ENCODE measurements at regions not wholly inside any gene's neighbourhood (a gene's known extent, or its start where the extent isn't known, plus 50 kb on each side); places are given as distances from the start of the nearest gene placed in this dataset.

DNA sequence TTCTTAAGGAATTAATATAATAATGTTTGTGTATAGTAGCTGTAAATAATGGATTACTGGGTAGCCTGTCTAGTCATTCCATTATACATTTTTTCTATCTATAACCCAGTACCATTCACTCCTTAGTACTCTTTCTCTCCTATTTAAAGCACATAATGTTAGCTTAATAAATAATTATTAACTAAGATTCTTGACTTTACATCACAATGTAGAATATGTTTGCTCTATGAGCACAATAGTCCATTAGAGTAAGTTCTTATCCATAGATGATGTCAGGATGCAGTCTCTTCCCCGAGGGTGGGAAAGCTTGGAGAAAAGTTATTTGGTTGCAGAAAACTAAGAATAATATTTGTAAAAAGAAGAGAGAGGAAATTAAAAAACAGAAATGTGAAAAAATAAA lies 226.4 kb upstream of the EYS start:
- intact Hi-C loops (cut with micrococcal nuclease) = no loop called here

DNA sequence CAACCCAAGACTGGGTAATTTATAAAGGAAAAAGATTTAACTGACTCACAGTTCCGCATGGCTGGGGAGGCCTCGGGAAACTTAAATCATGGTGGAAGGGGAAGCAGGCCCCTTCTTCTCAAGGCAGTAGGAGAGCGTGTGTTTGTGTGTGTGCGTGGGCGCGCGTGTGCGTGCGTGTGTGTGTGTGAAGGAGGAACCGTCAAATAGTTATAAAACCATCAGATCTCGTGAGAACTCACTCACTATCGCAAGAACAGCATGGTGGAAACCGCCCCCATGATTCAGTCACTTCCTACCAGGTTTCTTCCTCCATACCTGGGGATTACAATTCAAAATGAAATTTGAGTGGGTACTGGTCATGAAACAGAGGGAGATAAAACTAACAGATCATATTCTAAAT lies 220.1 kb upstream of the EYS start:
- intact Hi-C loops (cut with micrococcal nuclease) = no loop called here

DNA sequence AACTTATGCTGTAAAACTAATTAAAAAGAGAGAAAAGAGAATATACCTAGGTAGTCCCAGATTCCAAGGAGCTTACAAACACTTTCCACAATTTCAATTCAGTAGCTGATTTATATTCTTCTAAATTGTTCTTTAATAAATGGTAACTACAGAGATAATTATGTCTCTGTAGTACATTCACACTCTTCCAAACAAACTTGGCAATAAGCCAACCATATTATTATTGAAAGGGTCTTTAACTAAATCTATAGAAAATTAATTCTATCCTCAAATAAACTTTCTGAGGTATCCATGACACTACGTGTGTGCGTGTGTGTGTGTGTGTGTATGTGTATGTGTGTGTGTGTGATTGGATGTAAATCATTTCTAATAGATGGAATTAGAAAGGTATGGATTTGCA lies 217.4 kb upstream of the EYS start:
- intact Hi-C loops (cut with micrococcal nuclease) = no loop called here

DNA sequence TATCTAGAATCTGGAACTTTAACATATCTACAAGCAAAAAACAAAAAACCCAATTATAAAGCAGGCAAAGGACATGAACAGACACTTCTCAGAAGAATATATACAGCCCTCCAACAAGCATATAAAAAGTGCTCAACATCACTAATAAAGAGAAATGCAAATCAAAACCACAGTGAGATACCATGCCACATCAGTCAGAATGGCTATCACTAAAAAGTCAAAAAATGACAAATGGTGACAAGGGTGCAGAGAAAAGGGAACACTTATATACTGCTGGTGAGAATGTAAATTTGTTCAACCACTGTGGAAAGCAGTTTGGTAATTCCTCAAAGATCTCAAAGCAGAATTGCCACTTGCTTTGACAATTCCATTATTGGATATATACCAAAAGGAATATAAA lies 215.0 kb upstream of the EYS start:
- intact Hi-C loops (cut with micrococcal nuclease) = no loop called here

DNA sequence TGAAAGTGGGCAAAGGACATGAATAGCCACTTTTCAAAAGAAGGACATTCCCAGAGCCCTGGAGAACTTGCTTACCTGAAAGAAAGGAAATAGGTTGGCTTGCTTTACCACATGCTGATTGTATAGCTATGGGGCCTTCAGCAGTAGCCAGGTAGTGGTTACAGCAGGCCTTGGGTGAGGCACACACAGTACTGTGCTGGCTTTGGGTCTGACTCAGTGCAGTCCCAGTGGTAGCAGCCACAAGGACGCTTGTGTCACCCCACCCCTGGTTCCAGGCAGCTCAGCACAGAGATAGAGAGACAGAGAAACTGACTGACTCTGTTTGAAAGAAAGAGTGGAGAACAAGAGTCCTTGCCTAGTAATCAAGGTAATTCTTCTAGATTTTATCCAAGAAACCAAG lies 201.0 kb upstream of the EYS start:
- intact Hi-C loops (cut with micrococcal nuclease) = no loop called here

DNA sequence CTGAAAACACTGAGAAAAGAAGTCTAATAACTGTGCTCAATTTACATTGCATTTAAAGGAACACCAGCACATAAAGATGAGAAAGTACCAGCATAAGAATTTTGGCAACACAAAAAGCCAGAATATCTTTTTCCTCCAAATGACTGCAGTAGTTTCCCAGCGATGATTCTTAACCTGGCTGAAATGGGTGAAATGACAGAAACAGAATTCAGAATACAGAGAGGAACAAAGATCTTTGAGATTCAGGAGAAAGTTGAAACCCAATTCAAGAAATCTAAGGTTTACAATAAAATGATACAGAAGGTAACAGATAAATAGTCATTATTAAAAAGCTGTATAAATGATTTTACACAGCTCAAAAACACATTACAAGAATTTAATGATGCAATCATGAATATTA lies 197.0 kb upstream of the EYS start:
- intact Hi-C loops (cut with micrococcal nuclease) = no loop called here

DNA sequence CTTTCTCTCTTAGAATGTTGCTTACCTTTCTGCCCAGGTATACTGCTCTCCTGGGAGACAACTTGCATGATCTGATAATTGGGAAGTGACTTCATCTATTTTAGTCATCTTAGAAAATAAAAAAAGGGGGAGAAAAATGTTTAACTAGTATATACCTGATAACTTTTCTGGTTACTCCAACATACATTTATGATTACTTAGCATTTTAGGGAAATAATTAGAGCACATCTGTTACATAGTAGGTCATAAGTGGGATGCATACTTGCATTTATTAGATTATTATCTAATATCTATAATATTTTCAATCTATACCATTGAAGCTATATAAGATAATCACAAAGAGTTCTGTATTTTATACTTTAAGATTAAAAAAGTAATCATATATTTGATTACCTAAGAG lies 193.9 kb upstream of the EYS start:
- intact Hi-C loops (cut with micrococcal nuclease) = no loop called here

DNA sequence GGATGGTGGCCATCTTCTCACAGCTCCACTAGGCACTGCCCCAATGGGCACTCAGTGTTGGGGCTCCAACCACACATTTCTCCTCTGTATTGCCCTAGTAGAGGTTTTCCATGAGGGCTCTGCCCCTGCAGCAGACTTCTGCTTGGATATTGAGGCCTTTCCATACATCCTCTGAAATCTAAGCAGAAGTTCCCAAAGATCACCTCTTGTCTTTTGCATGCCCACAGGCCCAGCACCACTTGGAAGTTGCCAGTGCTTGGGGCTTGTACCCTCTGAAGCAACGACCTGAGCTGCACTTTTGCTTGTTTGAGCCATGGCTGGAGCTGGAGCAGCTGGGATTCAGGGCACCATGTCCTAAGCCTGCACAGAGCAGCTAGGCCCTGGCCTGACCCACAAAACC lies 189.1 kb upstream of the EYS start:
- intact Hi-C loops (cut with micrococcal nuclease) = no loop called here

DNA sequence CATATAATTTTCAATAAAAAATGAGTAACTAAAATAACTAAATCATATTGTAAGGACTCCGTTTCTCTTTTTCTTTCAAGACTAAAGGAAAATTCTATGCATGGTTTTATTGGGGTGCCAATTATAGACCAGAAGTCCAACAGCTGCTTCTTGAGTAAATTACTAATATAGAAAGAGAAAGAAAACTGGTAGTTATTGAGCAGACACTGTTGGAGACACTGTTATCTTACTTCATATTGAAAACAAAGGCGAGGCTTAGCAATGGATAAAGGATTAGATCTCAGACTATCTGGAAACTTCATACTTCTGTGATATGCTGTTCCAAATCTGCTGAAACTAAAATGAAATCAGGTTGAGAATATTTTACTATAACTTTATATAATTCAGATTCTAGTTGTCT lies 169.6 kb upstream of the EYS start:
- intact Hi-C loops (cut with micrococcal nuclease) = no loop called here

DNA sequence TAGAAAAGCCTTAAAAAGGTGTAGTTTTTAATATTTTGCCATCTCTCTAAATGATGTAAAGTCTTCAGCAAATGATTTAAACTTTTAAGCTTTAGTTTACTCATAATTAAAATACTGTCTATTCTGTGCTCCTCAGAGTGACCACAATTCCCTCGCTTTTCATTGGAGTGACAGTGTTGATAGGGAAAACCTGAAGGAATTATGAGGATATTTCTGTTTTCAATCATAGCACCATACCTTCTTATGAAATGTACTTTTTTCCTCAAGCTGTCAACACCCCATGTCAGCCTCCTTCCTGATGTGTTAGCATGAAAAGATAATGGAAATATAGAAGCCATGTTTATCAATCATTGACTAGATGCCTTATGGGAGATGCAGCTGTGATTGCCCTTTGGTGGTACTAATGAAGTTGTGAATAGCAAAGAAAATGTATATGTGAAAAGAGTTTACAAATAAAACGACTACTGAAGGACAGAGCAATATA lies 145.4 kb upstream of the EYS start:
- intact Hi-C loops (cut with micrococcal nuclease) = no loop called here

DNA sequence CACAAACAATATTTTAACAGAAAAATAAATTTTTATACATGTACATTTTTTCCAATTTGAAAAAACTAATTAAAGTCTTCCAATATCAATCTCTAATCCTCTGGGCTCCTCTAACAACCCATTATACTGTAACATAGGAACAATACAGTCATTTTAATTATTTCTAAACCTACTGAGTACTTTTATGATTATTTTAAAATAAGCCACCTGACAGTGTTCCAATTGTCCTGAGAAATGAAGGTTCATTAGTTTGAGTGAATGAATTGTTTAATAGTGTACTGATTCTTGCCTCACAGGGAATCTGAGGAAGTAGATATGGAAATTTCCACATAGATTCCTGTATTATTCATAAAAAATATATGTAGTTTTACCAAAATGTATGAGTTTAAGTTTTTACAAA lies 123.1 kb upstream of the EYS start:
- intact Hi-C loops (cut with micrococcal nuclease) = no loop called here

DNA sequence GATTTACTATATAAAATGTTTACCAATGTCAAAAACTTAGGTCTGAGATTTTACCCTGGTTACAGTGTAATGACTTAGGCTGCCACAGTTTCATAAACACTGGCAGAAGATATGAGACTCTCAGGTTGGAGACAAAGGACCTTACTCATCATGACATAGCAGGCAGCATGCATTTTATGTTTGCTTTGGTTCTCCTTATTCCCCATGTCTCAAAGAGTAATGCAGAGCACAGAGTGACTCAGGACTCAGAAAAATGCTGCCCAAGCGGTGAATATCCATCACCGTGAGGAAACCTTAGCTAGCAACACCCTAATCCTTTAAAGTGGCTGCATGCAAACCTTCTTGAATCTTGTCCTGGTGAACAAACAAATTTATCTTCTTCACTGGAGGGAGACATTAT lies 112.1 kb upstream of the EYS start:
- intact Hi-C loops (cut with micrococcal nuclease) = no loop called here

DNA sequence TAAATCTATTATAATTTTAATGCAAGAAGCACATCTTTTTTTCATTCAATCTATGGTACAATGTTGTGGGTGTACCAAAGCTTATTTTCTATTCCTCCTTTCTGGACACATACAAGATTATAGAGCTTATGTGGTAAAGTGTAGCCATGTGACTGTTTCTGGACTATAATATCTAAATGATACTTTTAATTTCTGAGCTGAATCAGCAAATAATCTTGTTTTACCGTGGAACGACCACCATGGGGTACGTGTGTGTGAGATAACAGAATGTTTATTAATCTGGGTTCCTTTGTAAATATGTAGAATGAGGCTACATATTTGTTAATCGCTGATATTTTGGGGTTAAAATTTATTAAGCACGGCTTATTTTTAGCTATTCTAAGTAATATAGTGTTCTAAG lies 111.5 kb upstream of the EYS start:
- intact Hi-C loops (cut with micrococcal nuclease) = no loop called here

DNA sequence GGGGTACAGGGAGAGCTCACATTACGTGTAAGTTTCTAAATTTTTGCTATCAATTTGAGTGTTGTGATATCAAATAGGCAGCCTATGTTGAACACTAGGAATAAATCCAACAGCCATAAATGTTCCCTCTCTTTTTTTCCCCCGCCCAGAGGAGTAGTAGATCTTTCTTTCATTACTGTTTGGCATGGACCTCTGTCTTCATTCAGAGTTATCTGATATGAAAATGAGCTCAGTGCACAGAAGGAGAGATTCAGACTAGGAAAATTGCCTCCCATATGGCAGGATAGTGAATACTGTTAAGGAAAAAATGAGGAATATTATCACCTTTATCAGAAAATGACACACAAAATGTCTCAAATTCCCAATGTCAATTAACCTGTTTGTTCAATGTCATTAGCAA lies 110.0 kb upstream of the EYS start:
- intact Hi-C loops (cut with micrococcal nuclease) = no loop called here

DNA sequence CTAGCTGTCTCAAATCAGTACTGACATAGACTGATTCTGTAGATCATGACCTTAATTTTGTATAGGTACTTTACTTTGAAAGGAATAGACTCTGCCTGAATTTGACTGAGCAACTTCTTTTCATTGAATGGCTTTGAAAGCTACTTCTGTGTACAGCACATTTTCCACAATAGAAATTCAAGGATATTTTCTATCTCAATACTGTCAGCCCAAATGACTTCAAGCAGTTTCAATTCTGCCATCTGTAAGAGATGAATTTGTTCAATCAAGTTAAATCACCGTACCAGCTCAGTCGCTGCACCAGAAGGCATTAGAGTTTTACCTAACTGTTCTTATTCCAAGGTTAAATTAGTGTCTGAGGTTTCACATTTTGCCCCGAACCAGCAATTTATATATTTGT lies 107.0 kb upstream of the EYS start:
- intact Hi-C loops (cut with micrococcal nuclease) = no loop called here

DNA sequence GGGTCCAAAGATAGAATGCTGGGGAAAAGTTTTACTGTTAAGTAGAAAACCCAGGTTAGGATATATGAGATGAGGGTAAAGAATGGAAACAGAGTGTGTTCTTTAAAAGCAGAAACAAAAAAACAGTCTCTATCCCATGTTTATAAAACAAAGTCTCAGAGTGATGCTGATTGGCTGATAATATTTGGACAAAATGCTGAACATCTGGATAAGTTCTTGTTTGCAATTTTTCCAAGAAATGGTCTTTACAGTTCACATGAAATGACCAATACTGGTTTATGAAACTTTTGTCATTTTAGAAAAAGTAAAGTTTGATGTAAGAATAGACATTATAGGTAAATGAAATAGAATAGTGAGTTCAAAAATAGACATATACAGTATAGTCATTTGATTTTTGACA lies 96.2 kb upstream of the EYS start:
- intact Hi-C loops (cut with micrococcal nuclease) = no loop called here

DNA sequence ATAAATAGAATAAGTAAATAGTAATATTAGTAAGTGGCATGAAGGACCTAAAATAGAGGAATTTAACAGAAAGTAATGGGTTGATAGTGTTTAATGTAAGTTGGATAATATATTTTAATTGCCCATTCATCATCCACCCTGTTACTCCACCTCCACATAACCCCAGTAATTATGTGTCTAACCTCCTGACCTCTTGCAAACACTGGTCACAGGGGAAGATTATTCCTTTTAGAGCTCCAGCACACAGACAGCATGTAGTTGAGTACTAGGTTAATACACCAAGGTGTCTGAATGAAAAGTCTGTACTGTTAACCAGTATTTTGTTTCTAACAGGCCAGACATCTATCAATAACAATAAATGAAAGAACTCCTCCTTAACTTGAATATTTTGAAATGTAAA lies 92.4 kb upstream of the EYS start:
- intact Hi-C loops (cut with micrococcal nuclease) = no loop called here

DNA sequence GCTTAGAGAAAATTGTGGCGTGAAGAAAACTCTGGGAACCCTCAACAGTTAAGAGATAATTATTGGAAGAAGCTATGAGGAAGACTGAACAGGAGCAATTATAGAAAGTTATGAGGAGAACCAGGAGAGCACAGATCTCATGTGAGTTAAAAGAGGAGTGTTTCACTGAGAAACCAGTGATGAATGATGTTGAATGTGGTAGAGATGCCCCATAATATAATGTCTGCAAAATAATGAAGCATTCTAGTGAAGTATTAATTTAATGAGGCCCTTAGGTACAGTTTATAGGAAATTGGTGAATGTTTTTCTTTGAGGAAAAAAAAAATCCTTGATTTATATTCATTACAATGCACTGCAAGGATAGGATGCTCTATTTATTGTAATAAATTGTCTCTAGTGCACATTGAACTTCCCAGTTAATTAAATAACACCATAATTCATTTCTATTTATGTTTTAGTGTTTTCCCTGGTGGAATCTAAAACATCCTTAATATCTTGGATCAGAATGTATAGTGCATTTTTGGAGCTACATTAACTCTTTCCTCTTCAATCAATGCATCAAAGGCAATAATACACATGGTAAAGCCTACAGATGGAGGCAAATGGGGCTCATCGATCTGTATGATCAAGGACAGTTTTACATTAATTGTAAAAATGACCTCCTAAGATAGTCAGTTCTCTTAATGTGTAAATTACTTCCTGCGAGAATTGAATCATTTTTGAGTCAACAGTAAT lies 91.4 kb upstream of the EYS start:
- intact Hi-C loops (cut with micrococcal nuclease) = no loop called here

DNA sequence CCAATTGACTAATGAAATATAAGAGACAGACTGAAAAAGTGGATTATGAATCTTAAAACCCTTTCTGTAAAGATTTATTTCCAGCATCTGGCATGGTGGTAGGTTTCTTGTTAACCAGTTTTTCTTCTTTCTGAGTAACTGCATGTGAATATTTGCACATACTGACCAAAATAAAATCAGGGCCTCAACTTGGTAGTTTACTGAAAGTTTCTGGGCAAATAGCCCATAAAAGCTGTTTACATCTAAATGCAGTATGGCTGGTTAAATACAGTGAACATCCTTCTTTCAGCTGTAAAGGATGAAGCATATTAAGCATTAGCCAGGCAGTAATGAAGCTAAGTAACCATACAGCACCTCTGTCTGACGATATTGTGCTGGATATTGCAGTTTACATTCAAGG lies 83.6 kb upstream of the EYS start:
- intact Hi-C loops (cut with micrococcal nuclease) = no loop called here

DNA sequence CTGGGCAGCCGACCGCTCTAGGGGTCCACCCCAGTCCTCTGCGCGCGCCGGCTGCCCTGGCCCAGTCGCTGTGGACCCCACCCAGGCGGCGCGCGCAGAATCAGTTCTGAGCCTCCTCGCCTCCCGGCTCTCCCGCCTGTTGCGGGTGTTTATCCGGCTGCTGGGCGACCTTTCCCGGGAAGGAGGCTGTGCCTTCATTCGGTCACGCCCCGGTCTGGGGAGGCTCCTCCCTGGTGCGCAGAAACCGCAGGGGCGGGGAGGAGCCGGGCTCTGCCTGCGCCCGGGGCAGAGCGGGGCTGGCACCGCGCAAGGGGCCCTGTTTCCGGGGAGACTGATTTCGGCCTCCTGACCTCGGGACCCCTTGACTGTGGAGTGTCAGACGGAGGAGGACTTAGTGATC lies 80.8 kb upstream of the EYS start:
- intact Hi-C loops (cut with micrococcal nuclease) = no loop called here

DNA sequence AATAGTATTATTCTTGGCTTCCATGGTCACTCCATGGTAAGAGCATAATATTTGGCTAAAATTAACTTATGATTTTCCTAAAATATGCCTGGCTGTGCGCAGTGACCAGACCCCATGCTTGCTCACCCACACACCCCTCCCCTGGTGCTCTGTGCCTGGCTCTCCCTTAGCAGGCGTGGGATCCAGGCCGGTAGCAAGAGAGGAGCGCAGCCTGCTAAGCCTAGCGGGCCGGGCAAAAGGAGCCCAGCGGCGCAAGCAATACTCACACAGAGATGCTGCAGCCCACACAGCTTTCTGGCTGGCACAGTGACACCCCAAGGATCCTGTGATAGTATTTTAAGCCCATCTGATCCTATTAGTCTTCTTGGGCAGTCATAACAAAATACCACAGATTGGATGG lies 79.8 kb upstream of the EYS start:
- intact Hi-C loops (cut with micrococcal nuclease) = no loop called here

DNA sequence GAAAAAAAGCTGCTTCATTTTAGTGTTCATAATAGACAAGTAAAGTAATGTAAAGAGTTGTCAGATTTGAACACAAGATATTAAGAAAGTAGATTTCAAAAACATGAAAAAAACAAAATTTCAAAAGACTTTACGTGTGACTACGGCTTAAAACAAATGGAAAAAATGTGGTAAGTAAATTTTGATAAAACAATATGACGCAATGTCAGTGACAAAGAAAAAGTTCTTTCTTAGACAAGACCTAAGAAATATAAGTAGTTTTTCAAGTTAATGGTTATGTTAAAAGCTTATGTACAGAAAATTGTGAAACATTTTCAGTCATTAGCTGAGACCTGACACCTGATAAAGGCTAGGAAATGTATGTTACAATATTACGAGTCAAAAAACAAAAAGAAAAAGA lies 73.7 kb upstream of the EYS start:
- intact Hi-C loops (cut with micrococcal nuclease) = no loop called here

DNA sequence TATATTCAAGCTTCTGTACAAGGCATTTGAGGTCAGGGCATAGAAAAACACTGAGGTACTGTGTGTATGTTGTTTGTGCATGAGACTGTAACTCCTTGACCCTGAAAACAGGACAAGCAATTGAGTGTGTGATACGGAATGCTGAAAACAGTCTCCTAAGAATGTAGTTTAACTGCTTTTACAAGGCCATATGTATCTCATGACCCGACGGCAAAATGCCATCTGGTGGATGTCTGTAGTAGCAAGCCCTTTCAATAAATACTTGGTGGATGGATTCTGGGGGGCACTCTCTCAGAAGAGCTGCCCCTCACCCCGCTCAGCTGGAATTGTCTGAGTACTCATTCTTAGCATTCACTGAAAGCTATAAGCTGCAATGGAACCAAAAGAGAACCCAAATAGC lies 69.3 kb upstream of the EYS start:
- intact Hi-C loops (cut with micrococcal nuclease) = no loop called here

DNA sequence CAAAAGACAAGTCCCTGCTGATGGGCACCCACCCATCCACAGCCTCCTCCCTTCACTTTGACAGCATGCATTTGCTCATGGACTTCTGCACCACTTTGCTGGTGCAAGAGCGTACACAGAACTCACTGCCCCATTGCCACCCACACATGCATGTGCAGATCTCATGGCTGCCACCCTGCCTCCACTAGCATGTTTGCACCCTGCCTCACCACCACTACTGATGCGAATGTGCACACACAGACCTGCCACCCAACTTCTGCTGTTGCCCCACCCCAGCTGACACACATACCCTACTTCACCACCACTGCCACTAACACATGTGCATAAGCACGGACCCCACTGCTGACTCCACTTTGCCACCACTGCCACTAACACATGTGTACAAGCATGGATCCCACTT lies 64.9 kb upstream of the EYS start:
- intact Hi-C loops (cut with micrococcal nuclease) = no loop called here
